ENCODE measurements at regions not wholly inside any gene's neighbourhood (a gene's known extent, or its start where the extent isn't known, plus 50 kb on each side); places are given as distances from the start of the nearest gene placed in this dataset.

DNA sequence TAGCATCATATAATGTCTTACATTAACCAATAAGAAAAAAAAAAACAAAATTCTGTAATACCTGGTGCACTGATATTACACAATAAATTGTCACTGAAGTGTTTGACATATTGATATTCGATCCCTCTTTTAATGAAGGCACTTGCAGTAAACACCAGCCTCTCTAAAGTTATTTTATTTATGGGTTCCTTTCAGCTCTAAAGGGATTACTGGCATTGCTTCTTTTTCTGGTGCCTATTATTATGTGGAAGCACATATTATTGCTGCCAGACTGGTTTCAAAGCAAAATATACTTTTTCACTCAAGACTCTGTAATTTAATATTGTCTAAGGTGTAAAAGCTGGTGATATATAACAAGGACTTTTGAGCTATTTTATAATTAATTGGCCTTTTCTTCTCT is 1090.5 kb downstream of the TRHDE start:
- Mint-ChIP-seq H3K27ac (ENCODE audit: unreplicated experiment) (no peak overlapping the region), H3K27me3 (ENCODE audit: low read depth) (peaks cover 2% of the 10 kb centered on the region), H3K4me3 (ENCODE audit: unreplicated experiment) (no peak overlapping the region), H3K4me1 (ENCODE audit: low read depth) (no peaks in the 10 kb centered on the region), H3K36me3 (ENCODE audit: low read depth) (no peaks in the 10 kb centered on the region), H3K9me3 (ENCODE audit: low read depth) (no peaks in the 10 kb centered on the region)
- no peak for TF ChIP-seq CTCF (IDR thresholded peaks at IDR 0.05)
- no peak for DNase-seq (ENCODE audit: low spot score)

DNA sequence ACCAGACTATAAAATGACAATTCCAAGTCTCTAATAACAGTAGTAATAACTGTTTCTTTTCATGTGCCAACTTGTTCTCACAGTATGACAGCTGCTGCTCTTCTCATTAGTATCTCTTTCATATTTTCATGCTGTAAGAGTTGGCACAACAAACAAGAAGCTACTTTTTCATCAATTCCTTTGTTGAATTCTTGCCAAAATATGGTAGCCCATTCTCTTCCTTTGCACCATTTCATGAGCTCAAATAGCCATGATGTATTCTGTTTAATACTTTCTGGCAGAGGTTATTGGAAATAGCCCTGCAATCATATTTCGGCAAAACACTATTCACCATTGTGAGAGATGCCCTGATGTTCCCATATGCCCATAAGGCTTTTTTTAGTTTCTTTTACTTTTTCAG is 1100.7 kb downstream of the TRHDE start:
- H3K9me3 Mint-ChIP-seq (ENCODE audit: low read depth), result peaks cover 7% of the 10 kb centered on the region
- H3K27ac Mint-ChIP-seq (ENCODE audit: unreplicated experiment), result no peak overlapping the region
- no peaks in the 10 kb centered on the region for H3K4me1 Mint-ChIP-seq (ENCODE audit: low read depth)
- H3K36me3 Mint-ChIP-seq (ENCODE audit: low read depth), result no peaks in the 10 kb centered on the region
- DNase-seq (ENCODE audit: low spot score), result no peak
- H3K27me3 Mint-ChIP-seq (ENCODE audit: low read depth), result no peaks in the 10 kb centered on the region
- no peak for TF ChIP-seq CTCF (IDR thresholded peaks at IDR 0.05)
- H3K4me3 Mint-ChIP-seq (ENCODE audit: unreplicated experiment), result no peak overlapping the region

- H3K4me1 Mint-ChIP-seq (ENCODE audit: low read depth), result no peaks in the 10 kb centered on the region
- H3K27ac Mint-ChIP-seq (ENCODE audit: unreplicated experiment), result no peak overlapping the region
- TF ChIP-seq CTCF (IDR thresholded peaks at IDR 0.05), result no peak
- peaks cover 7% of the 10 kb centered on the region for H3K9me3 Mint-ChIP-seq (ENCODE audit: low read depth)
- no peaks in the 10 kb centered on the region for H3K36me3 Mint-ChIP-seq (ENCODE audit: low read depth)
- no peak for DNase-seq (ENCODE audit: low spot score)
- peaks cover 1% of the 10 kb centered on the region for H3K27me3 Mint-ChIP-seq (ENCODE audit: low read depth)
- no peak overlapping the region for H3K4me3 Mint-ChIP-seq (ENCODE audit: unreplicated experiment)
These were observed 1102.2 kb downstream of the TRHDE start for GRCh38 chr12:73374360-73374759.

- no peaks in the 10 kb centered on the region for H3K36me3 Mint-ChIP-seq (ENCODE audit: low read depth)
- DNase-seq (ENCODE audit: low spot score), result no peak
- peaks cover under 1% of the 10 kb centered on the region for H3K27me3 Mint-ChIP-seq (ENCODE audit: low read depth)
- TF ChIP-seq CTCF (IDR thresholded peaks at IDR 0.05), result no peak
- H3K27ac Mint-ChIP-seq (ENCODE audit: unreplicated experiment), result no peak overlapping the region
- no peaks in the 10 kb centered on the region for H3K9me3 Mint-ChIP-seq (ENCODE audit: low read depth)
- no peaks in the 10 kb centered on the region for H3K4me1 Mint-ChIP-seq (ENCODE audit: low read depth)
- no peak overlapping the region for H3K4me3 Mint-ChIP-seq (ENCODE audit: unreplicated experiment)
These were observed 1111.5 kb downstream of the TRHDE start for GRCh38 chr12:73383584-73384222.

- DNase-seq (ENCODE audit: low spot score), result no peak
These were observed 1112.4 kb downstream of the TRHDE start for GRCh38 chr12:73384592-73384991.

More at GRCh38 chr12:73384592-73384991, 1112.4 kb downstream of the TRHDE start:
- no peak for TF ChIP-seq CTCF (IDR thresholded peaks at IDR 0.05)
- Mint-ChIP-seq H3K36me3 (ENCODE audit: low read depth) (no peaks in the 10 kb centered on the region), H3K4me1 (ENCODE audit: low read depth) (no peaks in the 10 kb centered on the region), H3K27ac (ENCODE audit: unreplicated experiment) (no peak overlapping the region), H3K9me3 (ENCODE audit: low read depth) (no peaks in the 10 kb centered on the region), H3K27me3 (ENCODE audit: low read depth) (no peaks in the 10 kb centered on the region), H3K4me3 (ENCODE audit: unreplicated experiment) (no peak overlapping the region)

All from chondrocyte (in vitro differentiated cells).